ENCODE measurements at regions not wholly inside any gene's neighbourhood (a gene's known extent, or its start where the extent isn't known, plus 50 kb on each side); places are given as distances from the start of the nearest gene placed in this dataset.

- Histone ChIP-seq H2BK20ac (ENCODE audit: low read length) (no peak overlapping the region), H3K56ac (replicated peaks; ENCODE audit: insufficient read length, low read depth, low read length) (no peak overlapping the region), H3K9ac (replicated peaks in 1 of 4; ENCODE audit: extremely low read depth in 1 of 4, low read depth in 3 of 4, low read length in 3 of 4) (no peak overlapping the region), H3K36me3 (ENCODE audit: control insufficient read depth in 2 of 4, insufficient read depth in 4 of 4, low read length in 3 of 4) (peaks cover 0 to 8% (median 1%) of the 10 kb centered on the region in 4 experiments; a peak in 5 of 8 replicates), H3K14ac (ENCODE audit: insufficient read length) (no peak overlapping the region), H2BK120ac (replicated peaks; ENCODE audit: low read depth, low read length) (no peak overlapping the region), H3K4me1 (replicated peaks in 1 of 4; ENCODE audit: control insufficient read depth in 3 of 4, insufficient read depth in 4 of 4, low read length in 3 of 4) (no peaks in the 10 kb centered on the region), H3K4me2 (ENCODE audit: insufficient read depth in 1 of 2, low read depth in 2 of 2, low read length in 2 of 2) (no peak overlapping the region), H3K27me3 (replicated peaks in 1 of 4; ENCODE audit: control insufficient read depth in 3 of 4, extremely low read depth in 1 of 4, insufficient read depth in 3 of 4, low read length in 3 of 4) (no peaks in the 10 kb centered on the region), H2AFZ (ENCODE audit: low read length) (peak overlapping the region; percentile 62; the same call in 1 of the 2 replicates), H4K20me1 (replicated peaks in 1 of 2; ENCODE audit: control insufficient read depth in 1 of 2, insufficient read depth in 2 of 2, low read length in 2 of 2) (no peaks in the 10 kb centered on the region), H3K23me2 (ENCODE audit: low read depth, low read length) (no peaks in the 10 kb centered on the region), H3K4ac (replicated peaks; ENCODE audit: insufficient read length, low read depth, low read length) (no peak overlapping the region), H2BK12ac (ENCODE audit: low read depth, low read length) (no peak overlapping the region), H3K79me2 (ENCODE audit: control insufficient read depth in 1 of 2, insufficient read depth in 2 of 2, low read length in 2 of 2) (no peaks in the 10 kb centered on the region), H4K8ac (ENCODE audit: extremely low read depth, insufficient read depth, low read length) (no peak overlapping the region), H3K18ac (ENCODE audit: extremely low read depth, low read length) (no peak overlapping the region), H3K79me1 (ENCODE audit: low read depth, low read length) (no peaks in the 10 kb centered on the region), H3K23ac (ENCODE audit: insufficient read length) (no peak overlapping the region), H2BK15ac (ENCODE audit: low read length) (no peak overlapping the region), H3K9me3 (ENCODE audit: insufficient read depth in 2 of 2, low read depth in 1 of 2, low read length in 1 of 2) (peaks cover 21 to 23% of the 10 kb centered on the region in 2 experiments), H4K5ac (ENCODE audit: insufficient read length, low read depth, low read length) (no peak overlapping the region), H4K91ac (replicated peaks; ENCODE audit: insufficient read length, low read length) (no peak overlapping the region), H2BK5ac (ENCODE audit: low read depth, low read length) (no peak overlapping the region), H3K27ac (ENCODE audit: low read depth, low read length) (no peak overlapping the region), H3K4me3 (ENCODE audit: extremely low read depth in 1 of 4, insufficient read depth in 2 of 4, low read depth in 3 of 4, low read length in 4 of 4) (no peak overlapping the region), H2AK5ac (ENCODE audit: low read depth, low read length) (no peak overlapping the region)
- FAIRE-seq, result no peak
- ChIA-PET CTCF (ENCODE audit: partially characterized antibody) (interaction anchor here (0.6 to 2.2 kb wide), 5 partner anchors 10 to 118 kb away, joined by 3 to 8 read pairs (median 3); no protein-coding TSS in a partner anchor), POLR2A (ENCODE audit: partially characterized antibody) (no interaction called here)
- WGBS, 2 experiments (ENCODE audit: extremely low coverage in 1 of 2, insufficient coverage in 1 of 2, insufficient read length in 1 of 2, insufficient replicate concordance in 2 of 2, low coverage in 1 of 2, low lambda C conversion rate in 2 of 2, missing lambda C conversion rate in 1 of 2), result 86% methylated on average over 9 of the region's 9 CpGs; no CpG with 5 or more reads in 1 of the 2 experiments
- no peak for TF ChIP-seq POLR2A (IDR thresholded peaks at IDR 0.05; ENCODE audit: control extremely low read depth in 1 of 2, low read depth in 2 of 2, low read length in 2 of 2)
- TF ChIP-seq PHF8 (conservative IDR thresholded peaks at IDR 0.05; ENCODE audit: low read depth, low read length), result no peak
- DNase-seq (ENCODE audit: low read depth in 1 of 2, low spot score in 2 of 2), result no peak
Observed at GRCh38 chr18:38941711-38942561, 1376.3 kb upstream of the CELF4 start.

Measured in H1 (cell line).